ENCODE measurements at regions not wholly inside any gene's neighbourhood (a gene's known extent, or its start where the extent isn't known, plus 50 kb on each side); places are given as distances from the start of the nearest gene placed in this dataset.

- POLR2A ChIA-PET = no interaction called here
- no peak for TF ChIP-seq CTCF (IDR thresholded peaks at IDR 0.05; ENCODE audit: insufficient read depth, low read depth, low read length)
- Histone ChIP-seq H3K4me3 (ENCODE audit: low read depth, low read length) (no peak overlapping the region), H3K36me3 (ENCODE audit: control insufficient read depth, insufficient read depth, low read length) (no peaks in the 10 kb centered on the region), H3K27me3 (ENCODE audit: control insufficient read depth, insufficient read depth, low read length) (no peaks in the 10 kb centered on the region)
- CTCF ChIA-PET = no interaction called here
- no peak for DNase-seq (ENCODE audit: low read depth)
These were observed 455.6 kb downstream of the TBL1XR1 start for GRCh38 chr3:176741664-176742047.

GRCh38 chr3:176740906-176741663 is 456.2 kb downstream of the TBL1XR1 start:
- POLR2A ChIA-PET = no interaction called here

GRCh38 chr3:176739159-176739558 is 458.1 kb downstream of the TBL1XR1 start:
- Histone ChIP-seq H3K27me3 (ENCODE audit: control insufficient read depth, insufficient read depth, low read length) (no peaks in the 10 kb centered on the region), H3K36me3 (ENCODE audit: control insufficient read depth, insufficient read depth, low read length) (no peaks in the 10 kb centered on the region), H3K4me3 (ENCODE audit: low read depth, low read length) (no peak overlapping the region)
- CTCF ChIA-PET = no interaction called here
- POLR2A ChIA-PET = no interaction called here
- TF ChIP-seq CTCF (IDR thresholded peaks at IDR 0.05; ENCODE audit: insufficient read depth, low read depth, low read length) = no peak
- DNase-seq (ENCODE audit: low read depth) = no peak

More at GRCh38 chr3:176740906-176741663, 456.2 kb downstream of the TBL1XR1 start:
- Histone ChIP-seq H3K36me3 (ENCODE audit: control insufficient read depth, insufficient read depth, low read length) (no peaks in the 10 kb centered on the region), H3K27me3 (ENCODE audit: control insufficient read depth, insufficient read depth, low read length) (no peaks in the 10 kb centered on the region), H3K4me3 (ENCODE audit: low read depth, low read length) (no peak overlapping the region)
- no peak for DNase-seq (ENCODE audit: low read depth)
- TF ChIP-seq CTCF (IDR thresholded peaks at IDR 0.05; ENCODE audit: insufficient read depth, low read depth, low read length) = no peak
- CTCF ChIA-PET = no interaction called here

GRCh38 chr3:176737480-176738110 is 459.7 kb downstream of the TBL1XR1 start:
- Histone ChIP-seq H3K4me3 (ENCODE audit: low read depth, low read length) (no peak overlapping the region), H3K27me3 (ENCODE audit: control insufficient read depth, insufficient read depth, low read length) (no peaks in the 10 kb centered on the region), H3K36me3 (ENCODE audit: control insufficient read depth, insufficient read depth, low read length) (no peaks in the 10 kb centered on the region)
- no peak for DNase-seq (ENCODE audit: low read depth)
- ChIA-PET POLR2A (no interaction called here), CTCF (no interaction called here)
- TF ChIP-seq CTCF (IDR thresholded peaks at IDR 0.05; ENCODE audit: insufficient read depth, low read depth, low read length) = no peak

GRCh38 chr3:176734146-176734545 is 463.1 kb downstream of the TBL1XR1 start:
- no peak for TF ChIP-seq CTCF (IDR thresholded peaks at IDR 0.05; ENCODE audit: insufficient read depth, low read depth, low read length)
- Histone ChIP-seq H3K4me3 (ENCODE audit: low read depth, low read length) (no peak overlapping the region), H3K27me3 (ENCODE audit: control insufficient read depth, insufficient read depth, low read length) (peaks cover 1% of the 10 kb centered on the region; the same call in 1 of the 2 replicates), H3K36me3 (ENCODE audit: control insufficient read depth, insufficient read depth, low read length) (no peaks in the 10 kb centered on the region)
- DNase-seq (ENCODE audit: low read depth) = no peak
- POLR2A ChIA-PET = no interaction called here
- CTCF ChIA-PET = no interaction called here
